Neural cell (in vitro differentiated cells): ENCODE measurements at regions not wholly inside any gene's neighbourhood (a gene's known extent, or its start where the extent isn't known, plus 50 kb on each side); places are given as distances from the start of the nearest gene placed in this dataset.
"Not testable (repeated sequence)": the region's sequence is repeated elsewhere in the genome, so short reads cannot be mapped to it uniquely, and the experiment has no call there.

Experiments used
- H2AFZ ChIP-seq: fragments of 200-600, 300-800 bp; sonication (generic), shearing (Covaris generic); 2 replicates; pipeline ENCODE4 v1.6.0; 2014; ENCODE audit warnings: low read depth, mild to moderate bottlenecking, antibody characterized with exemption, low read length, moderate library complexity
- H3F3A ChIP-seq: fragments of 200-600 bp; shearing (Covaris generic); 2 replicates; pipeline ENCODE4 v1.6.1; 2016; ENCODE audit warnings: mild to moderate bottlenecking, moderate library complexity, mixed read lengths, antibody characterized with exemption, low read length; ENCODE audit not compliant: insufficient read depth, poor library complexity, severe bottlenecking
- H3K27ac ChIP-seq: fragments of 200-600, 300-800 bp; sonication (generic), shearing (Covaris generic); 2 replicates; pipeline ENCODE4 v1.5.1; 2014; ENCODE audit warnings: mild to moderate bottlenecking, low read length, moderate library complexity
- H3K27me3 ChIP-seq: fragments of 300-800, 200-600 bp; sonication (generic), shearing (Covaris generic); 2 replicates; pipeline ENCODE4 v1.6.0; 2014; ENCODE audit warnings: mild to moderate bottlenecking, low read depth, low read length, moderate library complexity; ENCODE audit not compliant: insufficient read depth
- H3K36me3 ChIP-seq: fragments of 300-800, 200-600 bp; sonication (generic), shearing (Covaris generic); 2 replicates; pipeline ENCODE4 v1.5.1; 2014; ENCODE audit warnings: mild to moderate bottlenecking, antibody characterized with exemption, low read length, moderate library complexity; ENCODE audit not compliant: insufficient read depth
- H3K4me2 ChIP-seq: fragments of 300-800, 200-600 bp; sonication (generic), shearing (Covaris generic); 2 replicates; pipeline ENCODE4 v1.6.0; 2014; ENCODE audit warnings: mild to moderate bottlenecking, low read length
- H3K4me3 ChIP-seq: fragments of 300-800, 200-600 bp; sonication (generic), shearing (Covaris generic); 2 replicates; pipeline ENCODE4 v1.5.1; 2014; ENCODE audit warnings: mild to moderate bottlenecking, low read length, moderate library complexity
- H3K79me2 ChIP-seq: fragments of 200-600 bp; shearing (Covaris generic); replicated peaks from 2 replicates; pipeline ENCODE4 v1.6.0; 2014; ENCODE audit warnings: mild to moderate bottlenecking, low read length, moderate library complexity; ENCODE audit not compliant: insufficient read depth
- H3K9ac ChIP-seq: fragments of 300-800, 200-600 bp; sonication (generic), shearing (Covaris generic); 2 replicates; pipeline ENCODE4 v1.6.1; 2016; ENCODE audit warnings: mild to moderate bottlenecking, low read length, mixed read lengths
- H3K9me2 ChIP-seq: fragments of 200-600 bp; shearing (Covaris generic); 2 replicates; pipeline ENCODE4 v1.6.1; 2016; ENCODE audit warnings: mild to moderate bottlenecking, low read length, mixed read lengths; ENCODE audit not compliant: insufficient read depth
- H3K9me3 ChIP-seq: fragments of 200-600, 300-800 bp; sonication (generic), shearing (Covaris generic); 2 replicates; pipeline ENCODE4 v1.6.1; 2016; ENCODE audit warnings: mild to moderate bottlenecking, mixed run types, low read length, moderate library complexity, mixed read lengths
- H4K20me1 ChIP-seq: fragments of 200-600 bp; shearing (Covaris generic); 2 replicates; pipeline ENCODE4 v1.6.1; 2016; ENCODE audit warnings: mild to moderate bottlenecking, mixed run types; ENCODE audit not compliant: insufficient read depth
- CTCF ChIP-seq: fragments of 450-650 bp; IDR thresholded peaks from 2 replicates; pipeline ENCODE4 v1.5.1; 2014; ENCODE audit warnings: antibody characterized with exemption, mild to moderate bottlenecking, moderate library complexity; ENCODE audit not compliant: poor library complexity, severe bottlenecking
- EP300 ChIP-seq: fragments of 450-650 bp; conservative IDR thresholded peaks from 2 replicates; pipeline ENCODE4 v1.6.1; 2014; ENCODE audit warnings: antibody characterized with exemption, mild to moderate bottlenecking, moderate library complexity; ENCODE audit not compliant: poor library complexity, severe bottlenecking
- EZH2 ChIP-seq: fragments of 200-600, 300-800 bp; shearing (Covaris generic), sonication (generic); IDR thresholded peaks from 2 replicates; pipeline ENCODE4 v1.6.1; 2014; ENCODE audit warnings: antibody characterized with exemption, low read length, borderline replicate concordance, mild to moderate bottlenecking; ENCODE audit not compliant: insufficient read depth, poor library complexity, severe bottlenecking
- MXI1 ChIP-seq: fragments of 450-650 bp; conservative IDR thresholded peaks from 2 replicates; pipeline ENCODE4 v1.6.1; 2014; ENCODE audit warnings: antibody characterized with exemption, mild to moderate bottlenecking; ENCODE audit not compliant: poor library complexity, severe bottlenecking
- POLR2AphosphoS5 ChIP-seq: IDR thresholded peaks from 2 replicates; pipeline ENCODE4 v1.6.1; 2012
- RAD21 ChIP-seq: fragments of 450-650 bp; conservative IDR thresholded peaks from 2 replicates; pipeline ENCODE4 v1.6.1; 2014; ENCODE audit warnings: antibody characterized with exemption, mild to moderate bottlenecking, moderate library complexity
- REST ChIP-seq: IDR thresholded peaks from 2 replicates; pipeline ENCODE4 v1.6.1; 2012; ENCODE audit warnings: borderline replicate concordance
- SMC3 ChIP-seq: fragments of 450-650 bp; conservative IDR thresholded peaks from 2 replicates; pipeline ENCODE4 v1.6.1; 2014; ENCODE audit warnings: antibody characterized with exemption, mild to moderate bottlenecking, moderate library complexity; ENCODE audit not compliant: poor library complexity
- TAF1 ChIP-seq: IDR thresholded peaks from 2 replicates; pipeline ENCODE4 v1.6.1; 2012; ENCODE audit warnings: low read depth

- no peak overlapping the region for H3K9ac ChIP-seq
- H3K36me3 ChIP-seq: no peaks in the 10 kb centered on the region
- H4K20me1 ChIP-seq: no peaks in the 10 kb centered on the region
- H3K9me3 ChIP-seq: no peaks in the 10 kb centered on the region
- H3K4me2 ChIP-seq: no peak overlapping the region
- no peak overlapping the region for H2AFZ ChIP-seq
- no peak for TF ChIP-seq TAF1
- no peak for TF ChIP-seq EZH2
- no peak for TF ChIP-seq MXI1
- TF ChIP-seq REST: no peak
- TF ChIP-seq RAD21: no peak
- no peak for TF ChIP-seq EP300
- TF ChIP-seq CTCF: no peak
- no peak for TF ChIP-seq SMC3
- no peak for TF ChIP-seq POLR2AphosphoS5
- no peaks in the 10 kb centered on the region for H3K9me2 ChIP-seq
- no peak overlapping the region for H3K4me3 ChIP-seq
- H3K27ac ChIP-seq: no peak overlapping the region
- H3K79me2 ChIP-seq: no peaks in the 10 kb centered on the region
- no peaks in the 10 kb centered on the region for H3F3A ChIP-seq
- H3K27me3 ChIP-seq: no peaks in the 10 kb centered on the region
Observed at GRCh38 chr6:113788586-113788985, 68.6 kb upstream of the MARCKS start.

GRCh38 chr6:113791225-113791624 is 65.9 kb upstream of the MARCKS start:
- not testable (repeated sequence) for H3K27me3 ChIP-seq, H3K9ac ChIP-seq, H3K9me2 ChIP-seq

GRCh38 chr6:113795371-113795770 is 61.8 kb upstream of the MARCKS start:
- H3K4me2 ChIP-seq, H3F3A ChIP-seq, H3K27ac ChIP-seq, H3K36me3 ChIP-seq, H3K79me2 ChIP-seq, H3K27me3 ChIP-seq, H3K4me3 ChIP-seq, H3K9me3 ChIP-seq, H3K9ac ChIP-seq, H2AFZ ChIP-seq, H3K9me2 ChIP-seq, H4K20me1 ChIP-seq: not testable (repeated sequence)

More at GRCh38 chr6:113791225-113791624, 65.9 kb upstream of the MARCKS start:
- H3K4me3 ChIP-seq, H3K4me2 ChIP-seq, H3F3A ChIP-seq, H3K27ac ChIP-seq, H3K9me3 ChIP-seq, H4K20me1 ChIP-seq, H2AFZ ChIP-seq, H3K36me3 ChIP-seq, H3K79me2 ChIP-seq: not testable (repeated sequence)
